NB4 (cell line): ENCODE measurements at regions not wholly inside any gene's neighbourhood (a gene's known extent, or its start where the extent isn't known, plus 50 kb on each side); places are given as distances from the start of the nearest gene placed in this dataset.
"Not testable (repeated sequence)": the region's sequence is repeated elsewhere in the genome, so short reads cannot be mapped to it uniquely, and the experiment has no call there.

Source experiments
- DNase-seq: peaks from one replicate; pipeline ENCODE4 v3.0.0; 2010; ENCODE audit warnings: low read depth
- H3K4me3 ChIP-seq: one replicate; pipeline ENCODE4 v1.5.1; 2011; ENCODE audit warnings: mild to moderate bottlenecking, low read depth, low read length, moderate library complexity
- MYC ChIP-seq: IDR thresholded peaks from 2 replicates; pipeline ENCODE4 v1.6.1; 2011; ENCODE audit warnings: low read depth, low read length
- POLR2A ChIP-seq: IDR thresholded peaks from 2 replicates; pipeline ENCODE4 v1.6.1; 2011; ENCODE audit warnings: mild to moderate bottlenecking; ENCODE audit not compliant: insufficient read length; ENCODE audit errors: extremely low read depth
- TF ChIP-seq, protein P1 (sequence below): IDR thresholded peaks from one replicate; pipeline ENCODE4 v1.5.1; 2012; ENCODE audit warnings: low read depth, low read length
- TF ChIP-seq, protein P2 (sequence below): IDR thresholded peaks from 2 replicates; pipeline ENCODE4 v1.6.1; 2011; ENCODE audit warnings: low read depth, low read length

DNA sequence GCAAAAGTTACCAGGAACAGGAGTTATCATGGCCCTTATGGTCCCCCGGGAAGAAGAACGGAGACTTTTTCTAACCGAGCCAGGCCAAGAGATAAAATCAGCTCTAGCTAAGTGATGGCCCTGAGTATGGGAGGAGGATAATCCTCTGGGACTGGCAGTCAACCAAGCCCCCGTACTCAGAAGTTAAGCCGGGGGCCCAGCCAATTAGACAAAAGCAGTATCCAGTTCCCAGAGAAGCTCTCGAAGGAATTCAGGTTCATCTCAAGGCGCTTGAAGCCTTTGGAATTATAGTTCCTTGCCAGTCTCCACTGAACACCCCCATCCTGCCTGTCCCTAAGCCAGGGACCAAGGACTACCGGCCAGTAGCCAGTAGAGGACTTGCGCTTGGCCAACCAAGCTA lies 365.3 kb upstream of the TCF4 start:
- H3K4me3 ChIP-seq: no peak overlapping the region
- TF ChIP-seq MYC: no peak
- TF ChIP-seq, protein P1, sequence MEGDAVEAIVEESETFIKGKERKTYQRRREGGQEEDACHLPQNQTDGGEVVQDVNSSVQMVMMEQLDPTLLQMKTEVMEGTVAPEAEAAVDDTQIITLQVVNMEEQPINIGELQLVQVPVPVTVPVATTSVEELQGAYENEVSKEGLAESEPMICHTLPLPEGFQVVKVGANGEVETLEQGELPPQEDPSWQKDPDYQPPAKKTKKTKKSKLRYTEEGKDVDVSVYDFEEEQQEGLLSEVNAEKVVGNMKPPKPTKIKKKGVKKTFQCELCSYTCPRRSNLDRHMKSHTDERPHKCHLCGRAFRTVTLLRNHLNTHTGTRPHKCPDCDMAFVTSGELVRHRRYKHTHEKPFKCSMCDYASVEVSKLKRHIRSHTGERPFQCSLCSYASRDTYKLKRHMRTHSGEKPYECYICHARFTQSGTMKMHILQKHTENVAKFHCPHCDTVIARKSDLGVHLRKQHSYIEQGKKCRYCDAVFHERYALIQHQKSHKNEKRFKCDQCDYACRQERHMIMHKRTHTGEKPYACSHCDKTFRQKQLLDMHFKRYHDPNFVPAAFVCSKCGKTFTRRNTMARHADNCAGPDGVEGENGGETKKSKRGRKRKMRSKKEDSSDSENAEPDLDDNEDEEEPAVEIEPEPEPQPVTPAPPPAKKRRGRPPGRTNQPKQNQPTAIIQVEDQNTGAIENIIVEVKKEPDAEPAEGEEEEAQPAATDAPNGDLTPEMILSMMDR: no peak
- TF ChIP-seq, protein P2, sequence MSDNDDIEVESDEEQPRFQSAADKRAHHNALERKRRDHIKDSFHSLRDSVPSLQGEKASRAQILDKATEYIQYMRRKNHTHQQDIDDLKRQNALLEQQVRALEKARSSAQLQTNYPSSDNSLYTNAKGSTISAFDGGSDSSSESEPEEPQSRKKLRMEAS: no peak
- TF ChIP-seq POLR2A: no peak
- no peak for DNase-seq

DNA sequence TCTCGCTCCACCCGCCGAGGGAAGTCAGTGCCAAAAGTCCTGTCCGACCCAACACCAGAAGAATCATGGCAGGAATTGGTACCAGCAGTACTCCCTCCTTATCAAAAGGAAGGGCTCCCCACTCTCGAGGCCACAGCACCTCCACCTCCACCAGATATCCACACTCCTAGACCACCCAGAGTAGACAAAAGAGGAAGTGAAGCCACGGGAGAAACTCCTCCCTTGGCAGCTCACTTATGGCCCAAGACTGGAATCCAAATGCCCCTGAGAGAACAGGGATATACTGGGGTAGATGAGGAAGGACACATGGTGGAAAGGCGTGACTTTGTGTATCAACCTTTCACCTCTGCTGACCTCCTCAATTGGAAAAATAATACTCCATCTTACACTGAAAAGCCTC lies 363.7 kb upstream of the TCF4 start:
- H3K4me3 ChIP-seq, DNase-seq: not testable (repeated sequence)

DNA sequence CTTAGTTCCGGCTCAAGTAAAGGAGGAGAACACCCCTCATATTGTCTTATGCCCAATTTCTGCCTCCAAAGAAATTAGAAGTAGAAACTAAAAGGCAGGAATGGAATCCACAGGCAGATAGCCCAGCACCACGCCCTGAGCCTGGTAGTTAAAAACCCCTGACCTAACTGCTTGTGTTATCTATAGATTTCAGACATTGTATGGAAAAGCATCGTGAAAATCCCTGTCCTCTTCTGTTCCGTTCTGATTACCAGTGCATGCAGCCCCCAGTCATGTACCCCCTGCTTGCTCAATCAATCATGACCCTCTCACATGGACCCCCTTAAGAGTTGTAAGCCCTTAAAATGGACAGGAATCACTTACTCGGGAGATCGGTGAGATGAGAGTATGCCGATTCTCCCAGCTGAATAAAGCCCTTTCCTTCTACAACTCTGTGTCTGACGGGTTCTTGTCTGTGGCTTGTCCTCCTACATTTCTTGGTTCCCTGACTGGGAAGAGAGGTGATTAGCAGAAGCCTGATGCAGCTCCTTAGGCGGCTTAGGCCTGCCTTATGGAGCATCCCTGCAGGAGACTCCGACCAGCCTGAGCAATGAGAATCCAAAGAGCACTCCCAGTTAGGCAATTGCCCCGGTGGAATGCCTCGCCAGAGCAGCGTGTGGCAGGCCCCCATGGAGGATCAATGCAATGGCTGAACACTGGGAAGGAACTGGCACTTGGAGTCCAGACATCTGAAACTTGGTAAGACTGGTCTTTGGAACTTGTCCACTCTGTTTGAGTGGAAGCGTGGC lies 362.6 kb upstream of the TCF4 start:
- TF ChIP-seq POLR2A: no peak
- TF ChIP-seq, protein P2: no peak
- TF ChIP-seq, protein P1: no peak
- TF ChIP-seq MYC: no peak
- no peak for DNase-seq
- H3K4me3 ChIP-seq: no peak overlapping the region

DNA sequence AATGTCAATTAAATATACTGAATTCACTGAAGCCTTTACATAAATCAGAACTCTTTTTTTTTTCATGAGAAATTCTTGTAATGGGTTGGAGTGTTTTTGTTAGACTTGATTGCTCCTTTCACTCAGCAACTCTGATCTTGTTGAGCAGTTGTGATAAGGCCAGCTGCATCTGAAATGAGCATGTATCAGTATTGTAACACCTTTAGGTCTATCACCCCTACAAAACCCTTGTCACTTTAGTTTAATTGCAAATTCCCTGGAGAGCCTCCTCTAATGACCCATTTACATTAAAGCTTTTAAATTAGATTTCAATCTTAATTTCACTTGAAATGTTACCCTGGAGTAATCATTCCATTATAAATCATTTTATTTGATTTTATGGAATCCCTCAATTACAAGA lies 346.8 kb upstream of the TCF4 start:
- DNase-seq: no peak
- H3K4me3 ChIP-seq: no peak overlapping the region
- TF ChIP-seq, protein P2: no peak

DNA sequence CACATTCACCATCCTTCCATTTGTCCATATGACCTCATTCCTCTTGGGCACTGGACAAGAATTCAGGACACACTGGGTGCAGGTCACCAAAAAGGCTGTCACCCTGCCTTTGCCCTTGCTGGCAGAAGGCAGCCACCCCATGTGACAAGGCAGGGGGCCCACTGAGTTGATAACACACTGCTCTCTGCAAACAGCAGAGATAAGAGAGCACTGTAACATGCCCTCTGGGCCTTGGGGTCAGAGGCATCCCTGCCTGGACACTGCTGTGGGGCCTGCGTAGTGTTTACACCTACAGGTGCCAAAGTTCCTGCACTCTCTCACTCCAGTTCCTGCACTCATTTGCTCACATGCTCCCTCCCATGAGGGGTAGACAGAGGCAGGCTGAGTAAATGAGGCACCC lies 344.7 kb upstream of the TCF4 start:
- H3K4me3 ChIP-seq: no peak overlapping the region
- TF ChIP-seq, protein P1: no peak
- TF ChIP-seq, protein P2: no peak
- TF ChIP-seq POLR2A (no peak), MYC (no peak)
- no peak for DNase-seq

DNA sequence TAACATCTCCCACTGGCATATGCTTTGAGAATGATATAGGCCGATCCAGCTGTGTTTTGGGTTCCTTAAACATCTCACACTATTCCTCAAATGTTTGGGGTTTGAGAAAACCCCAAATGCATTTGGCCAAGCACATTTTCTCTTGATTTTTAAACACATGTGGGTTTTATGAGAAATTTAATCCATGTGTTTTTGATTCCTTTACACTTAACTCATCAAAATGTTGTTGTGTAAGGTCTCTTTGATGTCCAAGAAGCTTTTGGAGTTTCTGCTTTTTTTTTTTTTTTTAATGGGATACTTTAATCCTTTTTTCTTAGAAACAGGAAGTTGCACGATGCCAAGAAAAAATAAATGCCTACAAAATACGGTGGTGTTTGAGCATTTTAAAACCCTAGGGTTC lies 339.8 kb upstream of the TCF4 start:
- TF ChIP-seq, protein P1: no peak
- TF ChIP-seq POLR2A (no peak), MYC (no peak)
- TF ChIP-seq, protein P2: no peak
- DNase-seq: no peak
- H3K4me3 ChIP-seq: no peak overlapping the region

DNA sequence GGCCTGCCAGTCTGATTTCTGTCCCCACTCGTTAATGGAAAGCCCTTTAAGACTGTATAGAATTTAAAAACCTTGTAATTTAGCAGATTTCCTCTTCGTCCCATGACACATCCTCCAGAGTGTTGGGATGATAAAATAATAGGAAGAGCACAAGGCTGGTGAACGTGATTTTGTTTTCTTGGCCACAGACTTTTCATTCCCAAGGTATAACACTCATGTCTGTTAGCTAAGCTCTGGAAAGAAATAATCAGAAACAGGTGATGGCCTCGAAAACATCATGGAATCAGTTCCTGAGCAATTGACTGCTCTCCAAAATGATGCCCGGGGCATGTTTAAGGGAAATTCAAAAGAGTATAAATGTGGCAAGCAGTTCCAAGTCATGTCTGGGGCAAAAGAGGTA lies 337.8 kb upstream of the TCF4 start:
- TF ChIP-seq POLR2A (no peak), MYC (no peak)
- TF ChIP-seq, protein P1: no peak
- no peak for DNase-seq
- H3K4me3 ChIP-seq: no peak overlapping the region
